GM12878 (cell line): ENCODE measurements at regions not wholly inside any gene's neighbourhood (a gene's known extent, or its start where the extent isn't known, plus 50 kb on each side); places are given as distances from the start of the nearest gene placed in this dataset.

Experiments used
- ATF7 ChIP-seq: fragments of 450-650 bp; IDR thresholded peaks from 2 replicates; pipeline ENCODE4 v1.6.1; 2016; ENCODE audit warnings: low read depth, mild to moderate bottlenecking
- BMI1 ChIP-seq: fragments of 450-650 bp; IDR thresholded peaks from 2 replicates; pipeline ENCODE4 v1.6.1; 2016; ENCODE audit warnings: mild to moderate bottlenecking, moderate library complexity, borderline replicate concordance
- EP300 ChIP-seq, 2 experiments: fragments of 150-350 bp in 1 of 2; IDR thresholded peaks; 2 replicates each; pipeline ENCODE4 v1.6.1; 2011 to 2012; ENCODE audit warnings: low read depth in 2 of 2, low read length in 2 of 2, borderline replicate concordance in 1 of 2, improper control_type of control experiment in 1 of 2, inconsistent platforms in 1 of 2; ENCODE audit not compliant: control insufficient read depth in 1 of 2
- IKZF1 ChIP-seq: fragments of 450-650 bp; conservative IDR thresholded peaks from 2 replicates; pipeline ENCODE4 v1.6.1; 2017; ENCODE audit warnings: antibody characterized with exemption, mild to moderate bottlenecking
- IKZF2 ChIP-seq, 2 experiments: fragments of 450-650 bp; IDR thresholded peaks; 2 replicates each; pipeline ENCODE4 v1.6.1; 2017; ENCODE audit warnings: mild to moderate bottlenecking in 2 of 2, moderate library complexity in 2 of 2
- IRF4 ChIP-seq: IDR thresholded peaks from 2 replicates; pipeline ENCODE4 v1.6.1; 2011; ENCODE audit warnings: low read depth, low read length
- MEF2B ChIP-seq: fragments of 450-650 bp; IDR thresholded peaks from 2 replicates; pipeline ENCODE4 v1.6.1; 2018; ENCODE audit warnings: mild to moderate bottlenecking, moderate library complexity; ENCODE audit not compliant: partially characterized antibody, poor library complexity, severe bottlenecking
- MTA2 ChIP-seq: fragments of 450-650 bp; IDR thresholded peaks from 2 replicates; pipeline ENCODE4 v1.6.1; 2016; ENCODE audit warnings: low read depth, mild to moderate bottlenecking, moderate library complexity
- NFIC ChIP-seq: IDR thresholded peaks from 2 replicates; pipeline ENCODE4 v1.6.1; 2012; ENCODE audit warnings: low read depth, mild to moderate bottlenecking, inconsistent platforms, low read length, moderate library complexity
- RAD21 ChIP-seq: IDR thresholded peaks from 2 replicates; pipeline ENCODE4 v1.6.1; 2011; ENCODE audit warnings: mild to moderate bottlenecking, low read depth, low read length, moderate library complexity; ENCODE audit not compliant: insufficient read depth
- RUNX3 ChIP-seq: IDR thresholded peaks from 2 replicates; pipeline ENCODE4 v1.6.1; 2012; ENCODE audit warnings: low read length, inconsistent platforms
- SPI1 ChIP-seq: IDR thresholded peaks from 2 replicates; pipeline ENCODE4 v1.6.1; 2011; ENCODE audit warnings: low read depth, mild to moderate bottlenecking, low read length, moderate library complexity, borderline replicate concordance; ENCODE audit not compliant: insufficient read depth
- TAF1 ChIP-seq: IDR thresholded peaks from 2 replicates; pipeline ENCODE4 v1.6.1; 2011; ENCODE audit warnings: mild to moderate bottlenecking, low read depth, low read length, borderline replicate concordance
- TCF12 ChIP-seq: IDR thresholded peaks from 2 replicates; pipeline ENCODE4 v1.6.1; 2011; ENCODE audit warnings: low read depth, mild to moderate bottlenecking, low read length
- TCF3 ChIP-seq: IDR thresholded peaks from 2 replicates; pipeline ENCODE4 v1.6.1; 2012; ENCODE audit warnings: low read depth, mild to moderate bottlenecking, low read length, borderline replicate concordance; ENCODE audit not compliant: insufficient read depth
- TF ChIP-seq, protein P1 (sequence below): fragments of 450-650 bp; IDR thresholded peaks from 2 replicates; pipeline ENCODE4 v1.6.1; 2017; ENCODE audit warnings: low read depth, mild to moderate bottlenecking, moderate library complexity
- TF ChIP-seq, protein P2 (sequence below): IDR thresholded peaks from 2 replicates; pipeline ENCODE4 v1.6.1; 2011; ENCODE audit warnings: mild to moderate bottlenecking, low read depth, low read length, moderate library complexity; ENCODE audit not compliant: insufficient replicate concordance
- TF ChIP-seq, protein P3 (sequence below): IDR thresholded peaks from 2 replicates; pipeline ENCODE4 v1.6.1; 2011; ENCODE audit warnings: low read depth, mild to moderate bottlenecking, low read length, moderate library complexity, borderline replicate concordance; ENCODE audit errors: extremely low read depth
- TF ChIP-seq, protein P4 (sequence below): fragments of 150-350 bp; IDR thresholded peaks from 2 replicates; pipeline ENCODE4 v1.6.1; 2014; ENCODE audit warnings: mild to moderate bottlenecking, low read depth, low read length
- TF ChIP-seq, protein P5 (sequence below): fragments of 450-650 bp; IDR thresholded peaks from 2 replicates; pipeline ENCODE4 v1.6.1; 2016; ENCODE audit warnings: mild to moderate bottlenecking
- TF ChIP-seq, protein P6 (sequence below): fragments of 150-350 bp; IDR thresholded peaks from 2 replicates; pipeline ENCODE4 v1.6.1; 2016; ENCODE audit warnings: low read depth, low read length

DNA sequence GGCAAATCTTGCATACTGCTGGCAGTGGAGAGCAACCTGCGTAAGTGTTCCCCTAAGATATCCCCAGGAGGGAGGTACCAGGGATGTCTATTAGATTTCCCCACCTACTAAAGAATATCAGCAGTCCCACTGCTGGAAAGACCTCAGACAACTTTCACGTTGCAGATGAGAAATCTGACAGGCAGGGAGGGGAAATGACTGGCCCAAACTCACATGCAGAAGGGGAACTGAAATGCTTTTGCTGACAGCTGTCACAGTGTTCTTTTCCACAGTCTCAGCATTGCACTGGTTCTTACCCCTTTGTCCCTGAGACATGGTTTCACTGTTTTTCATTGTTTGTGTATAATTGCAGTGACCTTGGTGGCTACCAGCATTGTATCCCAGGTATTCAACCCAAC, 84.8 kb upstream of the ATP1A1 start (continued):
- TF ChIP-seq, protein P1, sequence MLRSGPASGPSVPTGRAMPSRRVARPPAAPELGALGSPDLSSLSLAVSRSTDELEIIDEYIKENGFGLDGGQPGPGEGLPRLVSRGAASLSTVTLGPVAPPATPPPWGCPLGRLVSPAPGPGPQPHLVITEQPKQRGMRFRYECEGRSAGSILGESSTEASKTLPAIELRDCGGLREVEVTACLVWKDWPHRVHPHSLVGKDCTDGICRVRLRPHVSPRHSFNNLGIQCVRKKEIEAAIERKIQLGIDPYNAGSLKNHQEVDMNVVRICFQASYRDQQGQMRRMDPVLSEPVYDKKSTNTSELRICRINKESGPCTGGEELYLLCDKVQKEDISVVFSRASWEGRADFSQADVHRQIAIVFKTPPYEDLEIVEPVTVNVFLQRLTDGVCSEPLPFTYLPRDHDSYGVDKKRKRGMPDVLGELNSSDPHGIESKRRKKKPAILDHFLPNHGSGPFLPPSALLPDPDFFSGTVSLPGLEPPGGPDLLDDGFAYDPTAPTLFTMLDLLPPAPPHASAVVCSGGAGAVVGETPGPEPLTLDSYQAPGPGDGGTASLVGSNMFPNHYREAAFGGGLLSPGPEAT: 0 out of 2 replicates have a peak, but pooled peaks have one; percentile 42
- TF ChIP-seq ATF7 (peak; percentile 55), TAF1 (no peak), NFIC (no peak), IRF4 (peak; percentile 79), IKZF1 (peak; percentile 28; the same call in 1 of the 2 replicates), BMI1 (no peak), RUNX3 (0 out of 2 replicates have a peak, but pooled peaks have one; percentile 9), MTA2 (0 out of 2 replicates have a peak, but pooled peaks have one; percentile 25), IKZF2 (IDR thresholded peaks at IDR 0.05) (peak; percentile 21 to 49; a peak in 2 of 4 replicates), EP300 (IDR thresholded peaks at IDR 0.05; ENCODE audit: borderline replicate concordance in 1 of 2, control insufficient read depth in 1 of 2, low read depth in 2 of 2, low read length in 2 of 2) (peak in 1 of 2 experiments; percentile 23; a peak in 1 of 4 replicates), RAD21 (0 out of 2 replicates have a peak, but pooled peaks have one; percentile 7), SPI1 (peak; percentile 90), TCF12 (peak; percentile 72), TCF3 (peak; percentile 61; the same call in 1 of the 2 replicates), MEF2B (peak; percentile 38)
- TF ChIP-seq, protein P2, sequence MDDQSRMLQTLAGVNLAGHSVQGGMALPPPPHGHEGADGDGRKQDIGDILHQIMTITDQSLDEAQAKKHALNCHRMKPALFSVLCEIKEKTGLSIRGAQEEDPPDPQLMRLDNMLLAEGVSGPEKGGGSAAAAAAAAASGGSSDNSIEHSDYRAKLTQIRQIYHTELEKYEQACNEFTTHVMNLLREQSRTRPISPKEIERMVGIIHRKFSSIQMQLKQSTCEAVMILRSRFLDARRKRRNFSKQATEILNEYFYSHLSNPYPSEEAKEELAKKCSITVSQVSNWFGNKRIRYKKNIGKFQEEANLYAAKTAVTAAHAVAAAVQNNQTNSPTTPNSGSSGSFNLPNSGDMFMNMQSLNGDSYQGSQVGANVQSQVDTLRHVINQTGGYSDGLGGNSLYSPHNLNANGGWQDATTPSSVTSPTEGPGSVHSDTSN: peak; percentile 74
- TF ChIP-seq, protein P3, sequence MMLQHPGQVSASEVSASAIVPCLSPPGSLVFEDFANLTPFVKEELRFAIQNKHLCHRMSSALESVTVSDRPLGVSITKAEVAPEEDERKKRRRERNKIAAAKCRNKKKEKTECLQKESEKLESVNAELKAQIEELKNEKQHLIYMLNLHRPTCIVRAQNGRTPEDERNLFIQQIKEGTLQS: no peak
- TF ChIP-seq, protein P4, sequence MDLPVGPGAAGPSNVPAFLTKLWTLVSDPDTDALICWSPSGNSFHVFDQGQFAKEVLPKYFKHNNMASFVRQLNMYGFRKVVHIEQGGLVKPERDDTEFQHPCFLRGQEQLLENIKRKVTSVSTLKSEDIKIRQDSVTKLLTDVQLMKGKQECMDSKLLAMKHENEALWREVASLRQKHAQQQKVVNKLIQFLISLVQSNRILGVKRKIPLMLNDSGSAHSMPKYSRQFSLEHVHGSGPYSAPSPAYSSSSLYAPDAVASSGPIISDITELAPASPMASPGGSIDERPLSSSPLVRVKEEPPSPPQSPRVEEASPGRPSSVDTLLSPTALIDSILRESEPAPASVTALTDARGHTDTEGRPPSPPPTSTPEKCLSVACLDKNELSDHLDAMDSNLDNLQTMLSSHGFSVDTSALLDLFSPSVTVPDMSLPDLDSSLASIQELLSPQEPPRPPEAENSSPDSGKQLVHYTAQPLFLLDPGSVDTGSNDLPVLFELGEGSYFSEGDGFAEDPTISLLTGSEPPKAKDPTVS: no peak
- TF ChIP-seq, protein P5, sequence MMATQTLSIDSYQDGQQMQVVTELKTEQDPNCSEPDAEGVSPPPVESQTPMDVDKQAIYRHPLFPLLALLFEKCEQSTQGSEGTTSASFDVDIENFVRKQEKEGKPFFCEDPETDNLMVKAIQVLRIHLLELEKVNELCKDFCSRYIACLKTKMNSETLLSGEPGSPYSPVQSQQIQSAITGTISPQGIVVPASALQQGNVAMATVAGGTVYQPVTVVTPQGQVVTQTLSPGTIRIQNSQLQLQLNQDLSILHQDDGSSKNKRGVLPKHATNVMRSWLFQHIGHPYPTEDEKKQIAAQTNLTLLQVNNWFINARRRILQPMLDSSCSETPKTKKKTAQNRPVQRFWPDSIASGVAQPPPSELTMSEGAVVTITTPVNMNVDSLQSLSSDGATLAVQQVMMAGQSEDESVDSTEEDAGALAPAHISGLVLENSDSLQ: peak; percentile 89
- TF ChIP-seq, protein P6, sequence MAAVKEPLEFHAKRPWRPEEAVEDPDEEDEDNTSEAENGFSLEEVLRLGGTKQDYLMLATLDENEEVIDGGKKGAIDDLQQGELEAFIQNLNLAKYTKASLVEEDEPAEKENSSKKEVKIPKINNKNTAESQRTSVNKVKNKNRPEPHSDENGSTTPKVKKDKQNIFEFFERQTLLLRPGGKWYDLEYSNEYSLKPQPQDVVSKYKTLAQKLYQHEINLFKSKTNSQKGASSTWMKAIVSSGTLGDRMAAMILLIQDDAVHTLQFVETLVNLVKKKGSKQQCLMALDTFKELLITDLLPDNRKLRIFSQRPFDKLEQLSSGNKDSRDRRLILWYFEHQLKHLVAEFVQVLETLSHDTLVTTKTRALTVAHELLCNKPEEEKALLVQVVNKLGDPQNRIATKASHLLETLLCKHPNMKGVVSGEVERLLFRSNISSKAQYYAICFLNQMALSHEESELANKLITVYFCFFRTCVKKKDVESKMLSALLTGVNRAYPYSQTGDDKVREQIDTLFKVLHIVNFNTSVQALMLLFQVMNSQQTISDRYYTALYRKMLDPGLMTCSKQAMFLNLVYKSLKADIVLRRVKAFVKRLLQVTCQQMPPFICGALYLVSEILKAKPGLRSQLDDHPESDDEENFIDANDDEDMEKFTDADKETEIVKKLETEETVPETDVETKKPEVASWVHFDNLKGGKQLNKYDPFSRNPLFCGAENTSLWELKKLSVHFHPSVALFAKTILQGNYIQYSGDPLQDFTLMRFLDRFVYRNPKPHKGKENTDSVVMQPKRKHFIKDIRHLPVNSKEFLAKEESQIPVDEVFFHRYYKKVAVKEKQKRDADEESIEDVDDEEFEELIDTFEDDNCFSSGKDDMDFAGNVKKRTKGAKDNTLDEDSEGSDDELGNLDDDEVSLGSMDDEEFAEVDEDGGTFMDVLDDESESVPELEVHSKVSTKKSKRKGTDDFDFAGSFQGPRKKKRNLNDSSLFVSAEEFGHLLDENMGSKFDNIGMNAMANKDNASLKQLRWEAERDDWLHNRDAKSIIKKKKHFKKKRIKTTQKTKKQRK: no peak
